Neural progenitor cell (in vitro differentiated cells): ENCODE measurements at regions not wholly inside any gene's neighbourhood (a gene's known extent, or its start where the extent isn't known, plus 50 kb on each side); places are given as distances from the start of the nearest gene placed in this dataset.

Experiments
- EZH2 ChIP-seq: fragments of 200-600 bp; sonication (generic); IDR thresholded peaks from 2 replicates; pipeline ENCODE4 v1.6.1; 2017; ENCODE audit warnings: antibody characterized with exemption, mild to moderate bottlenecking, moderate library complexity
- EZH2phosphoT487 ChIP-seq: fragments of 200-600 bp; sonication (generic); IDR thresholded peaks from 2 replicates; pipeline ENCODE4 v1.6.1; 2017; ENCODE audit warnings: antibody characterized with exemption
- TF ChIP-seq, protein P1 (sequence below): fragments of 200-600 bp; sonication (generic); IDR thresholded peaks from 2 replicates; pipeline ENCODE4 v1.5.1; 2017; ENCODE audit warnings: antibody characterized with exemption, mild to moderate bottlenecking

DNA sequence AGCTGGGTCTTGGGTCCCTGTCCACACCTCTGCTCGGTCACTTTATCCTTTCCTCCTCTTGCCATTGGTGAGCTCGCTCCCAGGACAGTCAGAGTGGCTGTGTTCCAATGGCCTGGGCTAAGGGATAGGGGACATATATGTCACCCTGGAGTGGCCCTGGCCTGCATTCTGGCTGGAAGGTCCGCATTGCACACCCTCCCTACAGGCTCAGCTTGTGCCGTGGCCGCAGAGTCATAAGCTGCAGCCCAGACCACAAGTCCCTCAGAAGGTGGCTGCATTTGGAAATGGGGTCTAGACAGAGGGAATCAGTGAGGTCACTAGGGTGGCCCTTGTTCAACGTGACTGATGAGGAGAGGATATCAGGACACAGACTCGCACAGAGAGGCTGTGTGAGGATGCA, 363.8 kb upstream of the SHH start:
- TF ChIP-seq, protein P1, sequence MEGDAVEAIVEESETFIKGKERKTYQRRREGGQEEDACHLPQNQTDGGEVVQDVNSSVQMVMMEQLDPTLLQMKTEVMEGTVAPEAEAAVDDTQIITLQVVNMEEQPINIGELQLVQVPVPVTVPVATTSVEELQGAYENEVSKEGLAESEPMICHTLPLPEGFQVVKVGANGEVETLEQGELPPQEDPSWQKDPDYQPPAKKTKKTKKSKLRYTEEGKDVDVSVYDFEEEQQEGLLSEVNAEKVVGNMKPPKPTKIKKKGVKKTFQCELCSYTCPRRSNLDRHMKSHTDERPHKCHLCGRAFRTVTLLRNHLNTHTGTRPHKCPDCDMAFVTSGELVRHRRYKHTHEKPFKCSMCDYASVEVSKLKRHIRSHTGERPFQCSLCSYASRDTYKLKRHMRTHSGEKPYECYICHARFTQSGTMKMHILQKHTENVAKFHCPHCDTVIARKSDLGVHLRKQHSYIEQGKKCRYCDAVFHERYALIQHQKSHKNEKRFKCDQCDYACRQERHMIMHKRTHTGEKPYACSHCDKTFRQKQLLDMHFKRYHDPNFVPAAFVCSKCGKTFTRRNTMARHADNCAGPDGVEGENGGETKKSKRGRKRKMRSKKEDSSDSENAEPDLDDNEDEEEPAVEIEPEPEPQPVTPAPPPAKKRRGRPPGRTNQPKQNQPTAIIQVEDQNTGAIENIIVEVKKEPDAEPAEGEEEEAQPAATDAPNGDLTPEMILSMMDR = no peak
- no peak for TF ChIP-seq EZH2phosphoT487
- no peak for TF ChIP-seq EZH2
